Fibroblast of the conjunctiva (primary cell): ENCODE measurements at regions not wholly inside any gene's neighbourhood (a gene's known extent, or its start where the extent isn't known, plus 50 kb on each side); places are given as distances from the start of the nearest gene placed in this dataset.

Experiments used
- DNase-seq: peaks from one replicate; pipeline ENCODE4 v3.0.0-alpha.2; 2010; ENCODE audit warnings: low read depth

- DNase-seq: no peak
Observed at GRCh38 chr3:78003090-78003489, 963.2 kb downstream of the ROBO2 start.

GRCh38 chr3:78004571-78004970 is 964.7 kb downstream of the ROBO2 start:
- DNase-seq: no peak

- no peak for DNase-seq
Observed at GRCh38 chr3:78013653-78014052, 973.8 kb downstream of the ROBO2 start.

GRCh38 chr3:78015856-78016255 is 976.0 kb downstream of the ROBO2 start:
- DNase-seq: no peak

GRCh38 chr3:78021710-78022109 is 981.8 kb downstream of the ROBO2 start:
- no peak for DNase-seq

GRCh38 chr3:78022232-78022631 is 982.3 kb downstream of the ROBO2 start:
- no peak for DNase-seq

GRCh38 chr3:78023257-78023656 is 983.4 kb downstream of the ROBO2 start:
- DNase-seq: no peak

- no peak for DNase-seq
Observed at GRCh38 chr3:78025916-78026315, 986.0 kb downstream of the ROBO2 start.

GRCh38 chr3:78026318-78026828 is 986.5 kb downstream of the ROBO2 start:
- DNase-seq: no peak

- no peak for DNase-seq
Observed at GRCh38 chr3:78029775-78030174, 989.9 kb downstream of the ROBO2 start.

- DNase-seq: peak; percentile 1
Observed at GRCh38 chr3:78035131-78035641, 995.3 kb downstream of the ROBO2 start.

GRCh38 chr3:78041486-78041885 is 1001.6 kb downstream of the ROBO2 start:
- DNase-seq: no peak

- no peak for DNase-seq
Observed at GRCh38 chr3:78046566-78046965, 1006.7 kb downstream of the ROBO2 start.

- no peak for DNase-seq
Observed at GRCh38 chr3:78048698-78049097, 1008.8 kb downstream of the ROBO2 start.

- no peak for DNase-seq
Observed at GRCh38 chr3:78049521-78049920, 1009.6 kb downstream of the ROBO2 start.

- no peak for DNase-seq
Observed at GRCh38 chr3:78050276-78051065, 1010.6 kb downstream of the ROBO2 start.

- no peak for DNase-seq
Observed at GRCh38 chr3:78052746-78053145, 1012.8 kb downstream of the ROBO2 start.

GRCh38 chr3:78066287-78066686 is 1026.4 kb downstream of the ROBO2 start:
- DNase-seq: no peak

GRCh38 chr3:78070188-78070587 is 1030.3 kb downstream of the ROBO2 start:
- no peak for DNase-seq

- no peak for DNase-seq
Observed at GRCh38 chr3:78076379-78076778, 1036.5 kb downstream of the ROBO2 start.

GRCh38 chr3:78077178-78077577 is 1037.3 kb downstream of the ROBO2 start:
- no peak for DNase-seq

- no peak for DNase-seq
Observed at GRCh38 chr3:78077842-78078241, 1037.9 kb downstream of the ROBO2 start.

GRCh38 chr3:78079514-78079913 is 1039.6 kb downstream of the ROBO2 start:
- no peak for DNase-seq

- DNase-seq: peak; percentile 5
Observed at GRCh38 chr3:78086150-78086549, 1046.3 kb downstream of the ROBO2 start.
